GM19023 (cell line): ENCODE measurements at regions not wholly inside any gene's neighbourhood (a gene's known extent, or its start where the extent isn't known, plus 50 kb on each side); places are given as distances from the start of the nearest gene placed in this dataset.

Source experiments
- ATAC-seq: cut with Tn5 transposase; IDR thresholded peaks from one replicate; pipeline ENCODE4 v1.9.1; 2021; ENCODE audit warnings: mild to moderate bottlenecking, moderate library complexity; ENCODE audit not compliant: unreplicated experiment

GRCh38 chr3:76177610-76178009, 392.3 kb upstream of the ZNF717 start:
- ATAC-seq: no peak

GRCh38 chr3:76178412-76178811, 393.1 kb upstream of the ZNF717 start:
- no peak for ATAC-seq

- no peak for ATAC-seq
Measured at GRCh38 chr3:76181213-76181612, 395.9 kb upstream of the ZNF717 start.

- ATAC-seq: no peak
Measured at GRCh38 chr3:76198086-76198485, 412.7 kb upstream of the ZNF717 start.

- ATAC-seq: no peak
Measured at GRCh38 chr3:76199382-76199781, 414.0 kb upstream of the ZNF717 start.

GRCh38 chr3:76203578-76203977, 418.2 kb upstream of the ZNF717 start:
- no peak for ATAC-seq

- ATAC-seq: no peak
Measured at GRCh38 chr3:76206346-76206745, 421.0 kb upstream of the ZNF717 start.

- ATAC-seq: no peak
Measured at GRCh38 chr3:76212679-76213078, 427.3 kb upstream of the ZNF717 start.

- no peak for ATAC-seq
Measured at GRCh38 chr3:76222201-76222600, 436.9 kb upstream of the ZNF717 start.

GRCh38 chr3:76231258-76231657, 445.9 kb upstream of the ZNF717 start:
- no peak for ATAC-seq

- no peak for ATAC-seq
Measured at GRCh38 chr3:76242886-76243753, 457.8 kb upstream of the ZNF717 start.

GRCh38 chr3:76245073-76245472, 459.7 kb upstream of the ZNF717 start:
- ATAC-seq: no peak

GRCh38 chr3:76245622-76246021, 460.3 kb upstream of the ZNF717 start:
- ATAC-seq: no peak

- no peak for ATAC-seq
Measured at GRCh38 chr3:76264496-76264895, 479.1 kb upstream of the ZNF717 start.

GRCh38 chr3:76264911-76265310, 479.6 kb upstream of the ZNF717 start:
- ATAC-seq: no peak

GRCh38 chr3:76266511-76266910, 481.2 kb upstream of the ZNF717 start:
- ATAC-seq: no peak

GRCh38 chr3:76267851-76268380, 482.6 kb upstream of the ZNF717 start:
- ATAC-seq: no peak

- ATAC-seq: no peak
Measured at GRCh38 chr3:76293856-76294255, 508.5 kb upstream of the ZNF717 start.

GRCh38 chr3:76300746-76301145, 515.4 kb upstream of the ZNF717 start:
- ATAC-seq: no peak

GRCh38 chr3:76307556-76307955, 522.2 kb upstream of the ZNF717 start:
- ATAC-seq: no peak

GRCh38 chr3:76308541-76308940, 523.2 kb upstream of the ZNF717 start:
- ATAC-seq: no peak

- ATAC-seq: no peak
Measured at GRCh38 chr3:76310089-76310488, 524.7 kb upstream of the ZNF717 start.

- no peak for ATAC-seq
Measured at GRCh38 chr3:76310667-76311066, 525.3 kb upstream of the ZNF717 start.
